DMS 273 (cell line): ENCODE measurements at regions not wholly inside any gene's neighbourhood (a gene's known extent, or its start where the extent isn't known, plus 50 kb on each side); places are given as distances from the start of the nearest gene placed in this dataset.

Experiments used
- DNase-seq: peaks from one replicate; lab custom pipeline; 2025; ENCODE audit not compliant: unreplicated experiment; lab: John Stamatoyannopoulos, UW

DNA sequence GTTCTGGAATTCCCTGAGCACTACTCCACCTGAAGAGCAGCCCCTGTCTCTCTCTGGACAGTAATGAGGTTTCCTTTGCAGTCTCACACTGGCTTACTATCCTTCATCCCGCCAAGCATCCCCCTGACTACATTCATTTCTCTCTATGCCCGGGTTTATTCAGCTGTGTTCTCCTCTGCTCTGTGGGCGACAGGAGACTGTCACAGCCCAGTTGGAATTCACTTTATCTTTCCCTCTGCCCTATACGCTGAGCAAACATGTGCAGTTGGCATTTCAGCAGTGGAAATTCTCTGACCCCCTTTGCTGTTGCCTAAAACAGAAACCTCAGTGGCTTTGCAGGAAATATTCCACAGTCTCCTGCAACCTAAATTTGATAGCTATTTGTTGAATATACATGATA lies 83.5 kb upstream of the MAX start:
- no peak for DNase-seq

DNA sequence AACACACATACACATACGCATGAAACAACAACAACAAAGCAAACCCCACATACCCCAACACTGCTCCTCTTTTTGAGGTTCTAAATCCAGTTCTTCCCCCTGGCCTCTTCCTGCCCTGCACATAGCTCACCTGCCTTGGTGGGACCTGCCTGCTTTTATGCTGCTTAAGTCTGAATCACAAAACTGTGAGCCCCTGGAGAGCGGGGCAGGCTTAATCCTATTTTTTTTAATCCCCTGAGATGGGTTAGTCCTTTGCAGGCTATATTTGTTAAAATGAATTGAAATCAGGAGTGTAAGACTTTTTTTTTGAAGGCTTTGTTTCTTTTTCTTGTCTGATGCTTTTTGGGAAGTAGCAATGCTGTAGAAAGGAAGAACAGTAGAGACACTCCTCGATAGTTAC lies 84.6 kb upstream of the MAX start:
- DNase-seq = no peak

DNA sequence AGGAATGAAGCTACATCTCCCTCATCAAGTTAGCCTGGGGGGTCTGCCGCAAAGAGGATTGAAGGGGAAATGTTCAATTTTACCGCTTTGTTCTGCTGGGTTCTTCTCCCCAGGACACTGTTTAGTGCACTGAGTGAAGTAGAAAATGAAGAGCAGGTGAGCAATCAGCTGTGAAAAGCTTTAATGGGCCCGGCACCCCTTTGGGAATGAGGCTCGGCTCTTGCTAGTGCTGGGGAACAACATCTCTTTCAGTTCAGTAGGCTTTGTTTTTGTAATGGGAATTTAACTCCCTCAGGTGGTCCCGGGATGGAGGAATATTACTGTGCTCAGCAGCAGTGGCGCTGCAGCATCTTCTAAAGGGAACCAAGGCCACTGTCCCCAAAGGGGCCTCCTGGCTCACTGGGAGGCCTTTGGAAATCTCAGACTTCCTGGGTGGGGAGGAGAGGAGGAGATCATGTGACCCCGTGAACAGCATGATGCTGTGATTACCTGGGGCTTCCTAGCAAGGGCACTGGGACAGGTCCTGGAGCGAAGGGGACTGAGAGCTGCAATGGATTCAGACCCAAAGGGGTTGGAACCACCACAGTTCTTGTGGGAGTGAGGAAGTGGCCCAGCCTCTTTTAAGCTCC lies 85.2 kb upstream of the MAX start:
- DNase-seq = no peak

DNA sequence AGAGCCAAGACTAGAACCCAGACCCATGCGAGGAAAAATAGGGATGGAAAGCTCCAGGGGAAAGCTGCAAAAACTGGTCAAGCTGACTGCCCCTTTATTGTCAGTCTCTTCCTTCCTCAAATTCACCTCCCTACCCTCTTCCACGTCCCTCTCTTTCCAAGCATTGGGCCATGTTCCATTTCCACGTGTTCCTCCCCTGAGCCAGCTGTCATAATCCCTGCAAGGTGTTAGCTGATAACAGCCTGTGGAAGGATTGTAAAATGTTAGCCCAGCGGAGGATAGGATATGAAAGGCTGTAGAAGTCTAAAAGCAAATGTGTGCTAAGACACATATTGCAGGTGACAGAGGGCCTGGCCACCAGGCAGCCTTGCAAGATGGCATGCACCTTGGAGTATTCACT lies 88.0 kb upstream of the MAX start:
- no peak for DNase-seq

DNA sequence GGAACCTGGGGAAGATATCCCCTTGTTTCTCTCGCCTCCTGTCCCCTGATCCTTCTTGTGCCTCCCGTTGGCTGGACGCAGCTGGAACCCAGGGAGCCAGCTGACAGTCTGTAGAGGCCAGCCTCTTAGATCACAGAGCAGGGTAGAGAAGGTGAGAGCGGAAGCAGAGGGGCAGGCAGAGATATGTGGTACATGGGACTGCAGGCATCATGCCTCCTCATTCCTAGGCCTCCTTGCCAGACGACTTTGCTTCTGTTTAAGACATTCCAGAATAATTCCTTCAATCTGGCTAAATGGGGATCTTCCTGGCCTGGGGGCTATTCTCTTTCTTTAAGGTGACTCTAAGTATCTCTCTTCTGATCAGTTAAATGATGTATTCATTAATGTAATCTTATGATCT lies 89.4 kb upstream of the MAX start:
- no peak for DNase-seq

- DNase-seq = no peak
Observed at GRCh38 chr14:65192686-65193085, 90.4 kb upstream of the MAX start.

GRCh38 chr14:65193916-65194590 lies 91.7 kb upstream of the MAX start:
- peak; percentile 8 for DNase-seq

- DNase-seq = no peak
Observed at GRCh38 chr14:65195042-65195719, 92.9 kb upstream of the MAX start.

GRCh38 chr14:65198346-65198745 lies 96.0 kb upstream of the MAX start:
- peak; percentile 33 for DNase-seq

DNA sequence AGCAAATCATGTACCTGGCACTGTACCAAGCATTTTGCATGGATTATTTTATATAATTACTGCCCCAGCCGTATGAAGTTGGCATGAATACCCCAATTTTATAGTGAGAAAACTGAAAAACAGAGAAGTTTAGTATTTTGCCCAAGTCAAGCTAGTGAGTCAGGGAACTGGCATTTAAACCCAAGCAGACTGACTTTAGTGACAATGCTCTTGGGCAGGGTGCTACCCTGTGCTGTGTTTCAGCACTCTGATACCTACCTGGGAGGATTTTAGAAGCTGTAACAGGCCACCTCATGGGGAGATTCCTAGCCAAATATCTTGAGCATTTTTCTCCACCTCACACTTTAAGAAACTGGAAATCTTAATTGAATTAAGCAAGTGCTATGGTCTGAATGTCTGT lies 98.1 kb upstream of the MAX start:
- no peak for DNase-seq

DNA sequence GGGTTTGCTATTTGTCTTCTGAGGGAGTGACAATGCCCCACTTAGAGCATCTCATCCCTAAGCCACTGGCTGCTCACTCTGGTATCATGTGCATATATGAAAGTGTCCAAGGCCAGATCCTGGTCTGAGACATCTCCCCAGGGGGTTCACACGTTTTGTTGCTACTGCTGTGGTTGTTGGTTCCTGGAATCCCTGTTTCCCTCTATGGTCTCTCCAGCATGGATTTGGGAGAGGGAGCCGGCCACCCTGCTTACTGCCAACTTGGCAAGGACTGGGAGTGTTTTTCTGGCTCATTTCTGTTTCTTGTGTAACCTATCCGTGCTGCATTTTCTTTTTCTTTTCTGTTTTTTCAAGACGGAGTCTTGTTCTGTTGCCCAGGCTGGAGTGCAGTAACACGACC lies 101.3 kb upstream of the MAX start:
- no peak for DNase-seq

GRCh38 chr14:65204056-65204455 lies 101.7 kb upstream of the MAX start:
- no peak for DNase-seq

DNA sequence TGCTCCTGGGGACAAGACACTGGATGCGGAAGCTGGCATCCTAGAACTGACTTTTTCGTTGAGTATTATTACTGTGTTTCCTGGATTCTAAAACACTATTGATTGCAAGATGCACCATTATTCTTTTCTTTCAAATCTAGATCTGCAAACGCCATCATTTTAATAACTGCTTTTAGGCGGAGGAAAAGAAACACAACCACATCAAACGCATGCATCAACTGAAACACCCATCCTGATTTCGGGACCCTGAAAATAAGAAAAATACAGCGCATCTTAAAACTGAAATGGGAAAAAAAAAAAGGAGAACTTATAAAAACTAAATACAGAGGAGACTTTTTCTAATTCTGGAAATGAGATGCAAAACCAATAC lies 103.7 kb upstream of the MAX start:
- DNase-seq = no peak

DNA sequence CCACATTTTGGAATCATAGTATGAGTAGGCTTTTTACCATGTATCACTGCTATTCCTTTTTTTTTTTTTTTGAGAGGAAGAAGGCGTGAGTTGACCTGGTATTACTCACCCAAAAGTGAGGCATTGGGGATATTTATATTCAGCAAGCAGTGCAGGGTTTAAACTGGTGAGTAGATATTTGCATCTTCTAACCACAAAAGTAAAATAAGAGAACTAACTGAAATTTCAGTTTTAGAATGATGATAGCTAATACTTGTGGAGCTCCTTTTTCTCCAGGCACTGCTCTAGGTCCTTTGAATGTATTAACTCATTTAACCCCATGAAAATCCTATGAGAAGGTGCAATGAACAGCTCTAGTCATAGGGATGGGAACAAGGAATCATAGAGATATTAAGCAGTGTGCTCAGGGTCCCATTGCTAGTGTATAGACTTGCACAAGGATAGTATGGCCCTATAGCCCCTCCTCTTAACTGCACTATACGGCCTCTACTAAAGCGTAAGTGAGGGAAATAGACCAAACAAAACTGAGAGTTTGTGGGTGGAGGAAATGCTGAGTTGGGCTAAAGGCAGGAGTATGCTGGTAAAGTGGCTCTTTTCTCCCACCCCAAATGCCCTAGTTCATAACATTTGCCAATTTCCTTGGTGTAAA lies 104.3 kb upstream of the MAX start:
- no peak for DNase-seq

DNA sequence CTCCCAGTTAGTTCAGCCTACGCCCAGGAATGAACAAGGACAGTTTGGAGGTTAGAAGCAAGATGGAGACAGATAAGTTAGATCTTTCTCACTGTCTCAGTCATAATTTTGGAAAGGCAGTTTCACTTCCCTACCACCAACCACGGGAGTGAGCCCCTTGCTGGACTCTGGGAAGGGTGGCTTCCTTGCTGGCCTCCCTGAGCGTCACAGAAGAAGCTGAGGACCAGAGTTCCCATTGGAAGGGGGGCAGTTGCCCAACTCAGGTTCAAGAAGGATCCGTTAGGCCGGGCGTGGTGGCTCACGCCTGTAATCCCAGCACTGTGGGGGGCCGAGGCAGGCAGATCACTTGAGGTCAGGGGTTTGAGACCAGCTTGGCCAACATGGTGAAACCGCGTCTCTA lies 106.2 kb upstream of the MAX start:
- no peak for DNase-seq

DNA sequence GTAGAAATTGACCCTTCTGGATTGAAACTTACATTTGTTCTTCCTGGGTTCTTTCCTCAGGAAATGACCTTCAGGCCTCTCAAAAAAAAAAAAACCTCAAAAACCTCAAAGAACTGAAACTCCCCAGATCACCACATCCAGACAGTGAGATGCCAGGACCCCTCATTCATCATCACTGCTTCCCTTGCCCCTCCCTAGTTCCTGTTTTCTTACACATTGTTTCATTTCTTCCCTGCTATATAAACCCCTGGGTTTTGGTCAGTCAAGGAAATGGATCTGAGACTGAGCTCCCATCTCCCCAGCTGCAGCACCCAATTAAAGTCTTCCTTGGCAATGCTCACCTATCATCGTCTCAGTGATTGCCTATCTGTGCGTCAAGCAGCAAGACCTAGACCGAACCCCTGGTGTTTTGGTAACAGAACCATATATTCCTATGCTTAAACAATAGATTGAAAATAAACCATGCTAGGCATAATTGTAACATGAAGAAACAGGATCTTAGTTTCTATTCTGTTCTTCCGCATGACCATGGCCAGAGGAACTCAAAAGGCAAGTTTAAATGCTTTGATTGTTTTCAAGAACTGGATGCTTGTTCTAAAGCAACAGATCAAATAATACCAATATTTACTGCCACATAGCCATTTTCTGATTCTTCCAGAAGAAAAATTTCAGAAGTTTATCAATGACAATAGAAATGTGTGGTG lies 108.0 kb upstream of the MAX start:
- no peak for DNase-seq

- no peak for DNase-seq
Observed at GRCh38 chr14:65210822-65211182, 108.5 kb upstream of the MAX start.

- no peak for DNase-seq
Observed at GRCh38 chr14:65211341-65211987, 109.1 kb upstream of the MAX start.

- DNase-seq = no peak
Observed at GRCh38 chr14:65213316-65213715, 111.0 kb upstream of the MAX start.

- DNase-seq = no peak
Observed at GRCh38 chr14:65214741-65215140, 112.4 kb upstream of the MAX start.

- DNase-seq = no peak
Observed at GRCh38 chr14:65219353-65219752, 117.0 kb upstream of the MAX start.
